ENCODE measurements at regions not wholly inside any gene's neighbourhood (a gene's known extent, or its start where the extent isn't known, plus 50 kb on each side); places are given as distances from the start of the nearest gene placed in this dataset.

GRCh38 chr9:129253803-129254381, 75.8 kb upstream of the IER5L start:
- in situ Hi-C loops (cut with MboI; ENCODE audit: low sequenced_read_pairs) = no loop called here

- in situ Hi-C loops (cut with MboI; ENCODE audit: low sequenced_read_pairs) = no loop called here
These were observed 75.1 kb upstream of the IER5L start for GRCh38 chr9:129252937-129253802.

DNA sequence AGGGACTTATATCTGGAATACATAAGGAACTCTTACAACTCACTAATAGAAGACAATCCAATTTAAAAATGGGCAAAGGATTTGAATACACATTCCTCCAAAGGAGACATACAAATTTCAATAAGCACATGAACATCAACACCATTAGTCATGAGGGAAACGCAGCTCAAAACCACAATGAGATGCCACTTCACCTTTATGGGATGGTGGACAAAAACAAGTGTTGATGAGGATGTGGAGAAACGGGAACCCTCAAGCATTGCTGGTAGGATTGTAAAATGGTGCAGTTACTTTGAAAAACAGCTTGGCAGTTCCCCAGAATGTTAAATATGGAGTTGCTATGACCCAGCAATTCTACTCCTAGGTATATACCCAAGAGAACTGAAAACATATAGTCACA, 72.7 kb upstream of the IER5L start:
- in situ Hi-C loops (cut with MboI; ENCODE audit: low sequenced_read_pairs) = no loop called here

GRCh38 chr9:129247285-129248153, 69.5 kb upstream of the IER5L start:
- in situ Hi-C loops (cut with MboI; ENCODE audit: low sequenced_read_pairs) = no loop called here

DNA sequence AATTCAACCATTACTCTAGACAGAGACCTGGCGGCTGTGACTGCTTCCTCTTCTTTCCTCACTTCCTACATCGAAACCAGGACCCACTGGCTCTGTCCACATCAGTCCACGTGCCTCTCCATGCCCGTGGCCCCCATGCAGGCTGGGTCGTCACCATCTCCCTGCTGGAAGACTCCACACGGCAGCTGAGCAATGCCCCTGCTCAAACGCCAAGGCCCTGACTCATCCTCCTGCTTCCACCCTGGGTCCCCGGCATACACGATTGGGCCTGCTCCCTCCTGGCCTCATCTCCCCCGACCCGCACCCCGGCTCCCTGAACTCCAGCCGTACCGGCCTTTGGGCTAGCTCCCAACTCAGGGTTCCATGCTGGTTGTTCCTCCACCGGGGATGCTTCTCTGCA, 67.2 kb upstream of the IER5L start:
- in situ Hi-C loops (cut with MboI; ENCODE audit: low sequenced_read_pairs) = no loop called here

- in situ Hi-C loops (cut with MboI; ENCODE audit: low sequenced_read_pairs) = no loop called here
These were observed 65.0 kb upstream of the IER5L start for GRCh38 chr9:129242971-129243561.

- in situ Hi-C loops (cut with MboI; ENCODE audit: low sequenced_read_pairs) = no loop called here
These were observed 64.3 kb upstream of the IER5L start for GRCh38 chr9:129242191-129242941.

GRCh38 chr9:129241725-129242124, 63.7 kb upstream of the IER5L start:
- in situ Hi-C loops (cut with MboI; ENCODE audit: low sequenced_read_pairs) = no loop called here

- in situ Hi-C loops (cut with MboI; ENCODE audit: low sequenced_read_pairs) = no loop called here
These were observed 62.6 kb upstream of the IER5L start for GRCh38 chr9:129240581-129241211.

- in situ Hi-C loops (cut with MboI; ENCODE audit: low sequenced_read_pairs) = no loop called here
These were observed 62.0 kb upstream of the IER5L start for GRCh38 chr9:129239946-129240490.

- in situ Hi-C loops (cut with MboI; ENCODE audit: low sequenced_read_pairs) = no loop called here
These were observed 59.7 kb upstream of the IER5L start for GRCh38 chr9:129237803-129238202.

DNA sequence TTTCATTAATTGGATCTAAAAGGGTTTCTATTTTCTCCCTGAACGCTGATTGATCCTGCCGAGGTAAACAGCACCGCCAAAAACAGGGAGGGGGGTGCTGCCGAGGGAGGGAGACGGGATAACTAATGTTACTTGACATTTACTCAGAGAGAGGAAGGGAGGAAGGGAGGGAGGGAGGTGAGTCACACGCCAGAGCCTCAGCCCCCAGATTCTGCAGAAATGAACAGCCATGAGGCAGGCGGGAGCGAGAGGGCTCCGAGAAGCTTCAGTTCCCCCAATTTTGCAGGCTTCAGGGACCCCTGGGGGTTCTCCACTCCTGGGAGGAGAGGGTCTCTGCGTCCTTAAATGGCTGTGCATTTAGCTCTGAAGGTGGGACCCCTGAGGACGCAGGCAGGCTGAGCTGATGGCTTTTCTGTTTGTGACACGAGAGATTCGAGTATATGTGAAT, 59.1 kb upstream of the IER5L start:
- in situ Hi-C loops (cut with MboI; ENCODE audit: low sequenced_read_pairs) = no loop called here

- in situ Hi-C loops (cut with MboI; ENCODE audit: low sequenced_read_pairs) = no loop called here
These were observed 58.5 kb upstream of the IER5L start for GRCh38 chr9:129236441-129237145.

DNA sequence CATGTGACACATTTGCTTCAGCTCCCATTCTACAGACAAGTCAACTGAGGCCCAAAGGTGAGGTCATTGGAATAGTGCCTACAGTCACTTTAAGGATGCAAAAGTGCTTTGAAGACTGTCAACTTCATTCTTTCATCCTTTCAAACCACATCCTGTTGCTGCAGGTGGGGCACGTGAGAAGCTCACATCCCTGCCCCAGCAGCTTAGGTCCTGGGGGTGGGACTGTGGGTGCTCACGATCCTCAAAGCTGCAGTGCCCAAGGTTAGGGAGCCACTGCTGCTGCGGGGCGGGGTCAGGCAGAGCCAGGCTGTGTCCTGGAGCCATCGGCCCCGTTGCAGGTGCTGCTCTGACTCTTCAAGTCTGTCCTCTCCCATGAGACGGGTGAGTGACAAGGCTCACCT, 57.9 kb upstream of the IER5L start:
- in situ Hi-C loops (cut with MboI; ENCODE audit: low sequenced_read_pairs) = no loop called here

DNA sequence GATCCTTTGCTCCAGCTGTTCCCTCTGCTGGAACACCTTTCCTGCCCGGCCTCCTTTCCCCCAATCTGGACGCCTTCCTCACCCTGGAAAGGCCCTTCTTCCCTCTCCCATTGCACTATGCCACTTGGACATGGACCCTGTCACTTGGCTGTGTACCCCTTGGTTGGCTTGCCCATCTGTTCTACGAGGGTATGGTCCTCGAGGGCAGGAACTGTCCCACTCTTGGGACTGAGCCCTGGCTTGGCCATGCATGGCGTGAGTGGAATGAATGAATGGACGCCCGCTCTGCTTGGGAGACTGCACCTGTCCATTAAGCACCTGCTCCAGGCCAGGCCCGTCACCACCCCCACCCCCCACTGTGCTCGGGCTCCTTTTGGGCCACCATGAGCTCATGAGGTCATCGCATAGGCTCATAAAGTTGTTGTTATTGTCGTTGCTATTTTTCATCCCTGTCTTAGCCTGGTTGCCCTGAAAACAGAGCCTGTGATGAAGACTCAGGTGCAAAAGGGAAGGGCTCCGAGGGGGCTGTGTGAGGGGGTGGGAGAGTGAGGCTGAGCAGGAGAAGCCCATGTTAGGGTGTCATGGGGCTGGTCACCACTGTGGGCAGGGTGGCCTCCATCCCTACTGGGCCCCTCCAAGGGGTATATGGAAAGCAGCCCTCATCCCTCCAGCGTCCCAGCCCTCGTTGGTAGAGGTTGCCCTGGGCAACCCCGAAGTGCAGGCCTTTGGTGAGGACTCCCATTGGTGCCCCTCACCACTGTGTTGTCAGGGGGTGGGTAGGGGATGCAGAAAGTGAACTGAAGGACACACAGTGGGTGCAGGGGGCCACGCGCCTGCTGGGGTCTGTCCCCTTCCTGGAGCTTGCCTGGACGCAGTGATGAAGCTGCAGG, 57.2 kb upstream of the IER5L start:
- in situ Hi-C loops (cut with MboI; ENCODE audit: low sequenced_read_pairs) = no loop called here

DNA sequence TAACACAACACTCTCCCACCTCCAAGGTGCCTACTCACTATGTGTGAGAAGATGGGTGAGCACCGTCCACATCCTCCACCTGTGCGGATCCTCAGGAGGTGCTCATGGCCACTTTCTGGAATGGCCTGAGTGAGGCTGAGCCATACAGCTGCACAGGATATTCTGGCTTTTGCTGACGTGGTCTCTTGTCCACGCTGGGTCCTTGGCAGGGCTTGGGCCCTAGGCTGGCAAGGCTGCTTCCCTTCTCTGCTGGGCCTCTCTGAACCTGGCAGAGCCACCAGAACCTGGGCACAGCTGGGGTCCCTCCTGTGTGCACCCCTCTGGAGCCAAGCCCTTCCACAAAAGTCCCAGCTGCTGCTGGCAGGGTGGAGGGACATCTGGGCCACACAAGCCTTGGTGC, 56.4 kb upstream of the IER5L start:
- in situ Hi-C loops (cut with MboI; ENCODE audit: low sequenced_read_pairs) = no loop called here

DNA sequence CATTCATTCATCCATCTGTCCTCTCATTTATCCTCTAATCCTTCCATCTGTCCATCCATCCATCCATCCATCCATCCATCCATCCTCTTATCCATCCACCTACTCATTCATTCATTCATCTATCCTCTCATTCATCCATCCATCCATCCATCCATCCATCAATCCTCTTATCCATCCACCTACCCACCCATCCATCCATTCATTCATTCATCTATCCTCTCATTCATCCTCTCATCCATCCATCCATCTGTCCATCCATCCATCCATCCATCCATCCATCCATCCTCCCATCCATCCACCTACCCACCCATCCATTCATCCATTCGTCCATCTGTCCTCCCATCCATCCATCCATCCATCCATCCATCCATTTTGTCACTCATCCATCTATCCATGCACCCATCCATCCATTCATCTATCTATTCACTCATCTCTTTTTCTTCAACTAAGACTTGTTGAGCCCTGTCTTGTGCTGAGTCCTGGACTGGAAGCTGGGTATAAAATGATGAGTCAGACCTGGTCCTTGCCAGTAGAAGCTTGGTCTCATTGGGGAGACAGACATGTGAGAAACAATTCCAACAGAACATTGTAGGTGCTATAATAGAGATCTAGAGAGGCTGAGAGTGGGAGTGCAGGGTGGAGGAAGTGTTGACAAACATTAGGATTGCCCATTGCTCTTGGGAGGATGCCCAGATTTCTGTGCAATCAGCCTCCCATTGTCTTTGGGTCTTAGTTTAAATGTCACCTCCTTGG, 55.0 kb upstream of the IER5L start:
- in situ Hi-C loops (cut with MboI; ENCODE audit: low sequenced_read_pairs) = no loop called here
